Astrocyte (in vitro differentiated cells and primary cell): ENCODE measurements at regions not wholly inside any gene's neighbourhood (a gene's known extent, or its start where the extent isn't known, plus 50 kb on each side); places are given as distances from the start of the nearest gene placed in this dataset.
A peak's percentile ranks its signal among the peaks of the same experiment; 100 is the strongest.

Experiments used
- DNase-seq: peaks from one replicate; pipeline ENCODE4 v3.0.0-alpha.2; 2010; ENCODE audit warnings: low read depth
- FAIRE-seq: peaks from 2 replicates; lab custom pipeline; 2011; peaks lifted over from hg19 to GRCh38; lab: Jason Lieb, UNC
- H2AFZ ChIP-seq: 2 replicates; pipeline ENCODE4 v1.6.0; 2012; ENCODE audit warnings: low read depth, low read length, inconsistent platforms
- H3K27ac ChIP-seq: 2 replicates; pipeline ENCODE4 v1.5.1; 2011; ENCODE audit warnings: low read depth, low read length, inconsistent platforms
- H3K27me3 ChIP-seq: 2 replicates; pipeline ENCODE4 v1.6.0; 2011; ENCODE audit warnings: low read length, inconsistent platforms; ENCODE audit not compliant: insufficient read depth
- H3K36me3 ChIP-seq: 2 replicates; pipeline ENCODE4 v1.5.1; 2011; ENCODE audit warnings: low read length, inconsistent platforms; ENCODE audit not compliant: insufficient read depth
- H3K4me1 ChIP-seq: 2 replicates; pipeline ENCODE4 v1.5.1; 2011; ENCODE audit warnings: low read length, inconsistent platforms; ENCODE audit not compliant: insufficient read depth
- H3K4me2 ChIP-seq: 2 replicates; pipeline ENCODE4 v1.6.0; 2012; ENCODE audit warnings: low read length, inconsistent platforms
- H3K4me3 ChIP-seq: 2 replicates; pipeline ENCODE4 v1.5.1; 2011; ENCODE audit warnings: low read depth, mild to moderate bottlenecking, low read length, inconsistent platforms; ENCODE audit not compliant: insufficient read depth
- H3K79me2 ChIP-seq: 2 replicates; pipeline ENCODE4 v1.6.0; 2012; ENCODE audit warnings: mild to moderate bottlenecking, low read length, inconsistent platforms; ENCODE audit not compliant: insufficient read depth
- H3K9ac ChIP-seq: 2 replicates; pipeline ENCODE4 v1.6.0; 2012; ENCODE audit warnings: mild to moderate bottlenecking, low read length, inconsistent platforms
- H3K9me3 ChIP-seq: 2 replicates; pipeline ENCODE4 v1.5.1; 2012; ENCODE audit warnings: low read depth, mild to moderate bottlenecking, low read length, inconsistent platforms; ENCODE audit not compliant: insufficient read depth
- H4K20me1 ChIP-seq: 2 replicates; pipeline ENCODE4 v1.6.0; 2012; ENCODE audit warnings: low read length, inconsistent platforms; ENCODE audit not compliant: insufficient read depth
- H3K27ac Mint-ChIP-seq: one replicate; pipeline ENCODE4 v1.8.0; 2021; ENCODE audit warnings: mild to moderate bottlenecking, mixed read lengths; ENCODE audit not compliant: unreplicated experiment
- H3K27me3 Mint-ChIP-seq: one replicate; pipeline ENCODE4 v1.8.0; 2021; ENCODE audit warnings: low read depth, mixed read lengths; ENCODE audit not compliant: unreplicated experiment
- H3K36me3 Mint-ChIP-seq: one replicate; pipeline ENCODE4 v1.8.0; 2021; ENCODE audit warnings: low read depth, mixed read lengths; ENCODE audit not compliant: unreplicated experiment
- H3K4me1 Mint-ChIP-seq: one replicate; pipeline ENCODE4 v1.8.0; 2021; ENCODE audit warnings: low read depth, mixed read lengths; ENCODE audit not compliant: unreplicated experiment
- H3K4me3 Mint-ChIP-seq: one replicate; pipeline ENCODE4 v1.8.0; 2021; ENCODE audit warnings: mild to moderate bottlenecking, moderate library complexity, mixed read lengths; ENCODE audit not compliant: unreplicated experiment
- H3K9me3 Mint-ChIP-seq: one replicate; pipeline ENCODE4 v1.8.0; 2021; ENCODE audit warnings: mild to moderate bottlenecking, mixed read lengths; ENCODE audit not compliant: unreplicated experiment
- EZH2 ChIP-seq: IDR thresholded peaks from 2 replicates; pipeline ENCODE4 v1.6.1; 2012; ENCODE audit warnings: mild to moderate bottlenecking, low read length, inconsistent platforms; ENCODE audit not compliant: insufficient read depth
- TF ChIP-seq, protein P1 (sequence below): IDR thresholded peaks from 2 replicates; pipeline ENCODE4 v1.5.1; 2011; ENCODE audit warnings: low read depth, mild to moderate bottlenecking, inconsistent platforms, low read length, moderate library complexity; ENCODE audit not compliant: insufficient read depth

DNA sequence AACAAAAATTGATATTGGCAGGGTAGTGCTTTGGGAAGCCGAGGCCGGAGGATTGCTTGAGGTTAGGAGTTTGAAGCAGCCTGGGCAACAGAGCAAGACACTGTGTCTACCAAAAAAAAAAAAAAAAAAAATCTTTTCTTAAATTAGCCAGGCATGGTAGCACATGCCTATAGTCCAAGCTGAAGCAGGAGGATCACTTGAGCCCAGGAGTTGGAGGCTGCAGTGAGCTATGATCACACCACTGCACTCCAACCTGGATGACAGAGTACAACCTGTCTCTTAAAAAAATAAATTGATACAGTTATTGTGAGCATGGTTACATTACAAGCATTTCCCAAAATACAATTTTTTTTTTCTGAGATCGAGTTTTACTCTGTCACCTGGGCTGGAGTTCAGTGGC is 59.4 kb upstream of the SVIL start:
- Mint-ChIP-seq H3K36me3 (peaks cover 2% of the 10 kb centered on the region), H3K9me3 (no peaks in the 10 kb centered on the region), H3K27ac (no peak overlapping the region), H3K27me3 (no peaks in the 10 kb centered on the region), H3K4me3 (no peak overlapping the region), H3K4me1 (peaks cover 21% of the 10 kb centered on the region)
- TF ChIP-seq EZH2, result no peak
- TF ChIP-seq, protein P1, sequence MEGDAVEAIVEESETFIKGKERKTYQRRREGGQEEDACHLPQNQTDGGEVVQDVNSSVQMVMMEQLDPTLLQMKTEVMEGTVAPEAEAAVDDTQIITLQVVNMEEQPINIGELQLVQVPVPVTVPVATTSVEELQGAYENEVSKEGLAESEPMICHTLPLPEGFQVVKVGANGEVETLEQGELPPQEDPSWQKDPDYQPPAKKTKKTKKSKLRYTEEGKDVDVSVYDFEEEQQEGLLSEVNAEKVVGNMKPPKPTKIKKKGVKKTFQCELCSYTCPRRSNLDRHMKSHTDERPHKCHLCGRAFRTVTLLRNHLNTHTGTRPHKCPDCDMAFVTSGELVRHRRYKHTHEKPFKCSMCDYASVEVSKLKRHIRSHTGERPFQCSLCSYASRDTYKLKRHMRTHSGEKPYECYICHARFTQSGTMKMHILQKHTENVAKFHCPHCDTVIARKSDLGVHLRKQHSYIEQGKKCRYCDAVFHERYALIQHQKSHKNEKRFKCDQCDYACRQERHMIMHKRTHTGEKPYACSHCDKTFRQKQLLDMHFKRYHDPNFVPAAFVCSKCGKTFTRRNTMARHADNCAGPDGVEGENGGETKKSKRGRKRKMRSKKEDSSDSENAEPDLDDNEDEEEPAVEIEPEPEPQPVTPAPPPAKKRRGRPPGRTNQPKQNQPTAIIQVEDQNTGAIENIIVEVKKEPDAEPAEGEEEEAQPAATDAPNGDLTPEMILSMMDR, result no peak
- FAIRE-seq (no peak), DNase-seq (no peak)
- Histone ChIP-seq H3K9me3 (no peaks in the 10 kb centered on the region), H4K20me1 (peaks cover 12% of the 10 kb centered on the region), H2AFZ (no peak overlapping the region), H3K27me3 (no peaks in the 10 kb centered on the region), H3K4me1 (peaks cover 18% of the 10 kb centered on the region), H3K4me2 (no peak overlapping the region), H3K36me3 (no peaks in the 10 kb centered on the region), H3K79me2 (peaks cover 36% of the 10 kb centered on the region), H3K4me3 (no peak overlapping the region), H3K27ac (no peak overlapping the region), H3K9ac (no peak overlapping the region)

DNA sequence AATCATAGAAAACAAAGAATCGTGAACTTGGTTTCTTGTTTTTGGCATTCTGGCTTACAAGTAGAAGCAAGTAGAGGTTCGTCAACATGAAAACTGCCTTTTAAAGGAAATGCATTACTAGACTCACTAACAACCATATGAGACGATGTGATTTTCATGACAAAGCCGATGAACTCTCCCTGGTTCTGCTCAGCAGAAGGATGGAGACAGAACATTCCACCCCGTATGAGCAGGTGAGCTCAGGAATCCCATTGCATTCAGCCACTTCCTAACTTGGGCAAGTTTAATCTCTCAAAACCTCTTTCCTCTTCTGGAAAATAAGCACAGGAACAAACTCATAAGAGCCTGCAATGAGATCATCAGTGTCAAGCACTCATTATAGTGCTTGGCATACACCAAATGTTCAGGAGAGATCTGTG is 57.4 kb upstream of the SVIL start:
- H3K4me1 ChIP-seq, result peaks cover 31% of the 10 kb centered on the region
- peak overlapping the region; percentile 24 for H3K4me3 ChIP-seq
- H4K20me1 ChIP-seq, result peaks cover 18% of the 10 kb centered on the region
- peak overlapping the region; percentile 6 for H2AFZ ChIP-seq
- Mint-ChIP-seq H3K27ac (peak overlapping the region; percentile 21), H3K4me3 (no peak overlapping the region), H3K4me1 (peaks cover 30% of the 10 kb centered on the region), H3K9me3 (no peaks in the 10 kb centered on the region), H3K36me3 (peaks cover 2% of the 10 kb centered on the region), H3K27me3 (no peaks in the 10 kb centered on the region)
- peak overlapping the region; percentile 78 for H3K4me2 ChIP-seq
- peak overlapping the region; percentile 73 for H3K9ac ChIP-seq
- H3K9me3 ChIP-seq, result no peaks in the 10 kb centered on the region
- peaks cover 45% of the 10 kb centered on the region for H3K79me2 ChIP-seq
- DNase-seq (peak; percentile 48), FAIRE-seq (no peak)
- no peaks in the 10 kb centered on the region for H3K27me3 ChIP-seq
- no peaks in the 10 kb centered on the region for H3K36me3 ChIP-seq
- TF ChIP-seq, protein P1, result no peak
- no peak for TF ChIP-seq EZH2
- H3K27ac ChIP-seq, result peak overlapping the region; percentile 86

DNA sequence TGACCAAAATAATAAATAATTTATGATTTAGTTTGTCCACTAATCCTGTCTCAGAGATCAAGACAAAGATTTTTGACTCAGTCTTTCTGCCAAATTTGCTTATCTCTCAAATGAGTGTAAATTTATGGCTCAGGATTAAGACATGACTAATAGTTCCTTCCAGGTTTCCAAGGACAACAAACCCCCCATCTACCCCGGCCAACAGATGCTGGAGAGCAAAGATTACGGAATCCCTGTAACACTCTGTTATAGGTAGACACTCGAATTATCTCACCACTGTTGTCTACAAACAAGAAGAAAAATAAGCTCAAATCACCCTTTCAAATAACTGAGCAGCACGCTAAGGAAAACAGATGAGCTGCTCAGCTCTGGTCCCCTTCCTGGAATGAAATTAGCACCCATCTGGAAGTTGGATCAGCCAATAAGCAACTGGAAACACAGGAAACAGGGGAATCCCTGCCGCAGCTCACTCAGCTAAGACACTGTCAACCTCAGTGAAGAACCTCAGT is 56.8 kb upstream of the SVIL start:
- Histone ChIP-seq H4K20me1 (peaks cover 19% of the 10 kb centered on the region), H3K27ac (peak overlapping the region; percentile 86), H3K4me3 (peak overlapping the region; percentile 24), H3K4me2 (peak overlapping the region; percentile 78), H2AFZ (peak overlapping the region; percentile 6), H3K9ac (peak overlapping the region; percentile 73), H3K4me1 (peaks cover 31% of the 10 kb centered on the region), H3K27me3 (no peaks in the 10 kb centered on the region), H3K79me2 (peaks cover 50% of the 10 kb centered on the region), H3K9me3 (no peaks in the 10 kb centered on the region), H3K36me3 (no peaks in the 10 kb centered on the region)
- FAIRE-seq, result peak; percentile 75
- Mint-ChIP-seq H3K9me3 (no peaks in the 10 kb centered on the region), H3K4me3 (peak overlapping the region; percentile 45), H3K36me3 (peaks cover 2% of the 10 kb centered on the region), H3K27me3 (no peaks in the 10 kb centered on the region), H3K4me1 (peaks cover 34% of the 10 kb centered on the region), H3K27ac (peak overlapping the region; percentile 58)
- peak; percentile 94 for DNase-seq
- TF ChIP-seq, protein P1, result no peak
- no peak for TF ChIP-seq EZH2
